H7 (cell line): ENCODE measurements at regions not wholly inside any gene's neighbourhood (a gene's known extent, or its start where the extent isn't known, plus 50 kb on each side); places are given as distances from the start of the nearest gene placed in this dataset.
"Not testable (repeated sequence)": the region's sequence is repeated elsewhere in the genome, so short reads cannot be mapped to it uniquely, and the experiment has no call there.

Experiments
- DNase-seq: peaks from one replicate; pipeline ENCODE4 v3.0.0; 2012
- H3K27me3 ChIP-seq: 2 replicates; pipeline ENCODE4 v1.6.0; 2011; ENCODE audit warnings: mild to moderate bottlenecking, low read length; ENCODE audit not compliant: control insufficient read depth, insufficient read depth
- H3K36me3 ChIP-seq: replicated peaks from 2 replicates; pipeline ENCODE4 v1.5.1; 2011; ENCODE audit warnings: low read length; ENCODE audit not compliant: control insufficient read depth, insufficient read depth
- H3K4me3 ChIP-seq: 2 replicates; pipeline ENCODE4 v1.5.1; 2011; ENCODE audit warnings: low read depth, mild to moderate bottlenecking, control low read depth, low read length, moderate library complexity; ENCODE audit not compliant: insufficient read depth

GRCh38 chr15:26029146-26029545 is 166.0 kb upstream of the ATP10A start:
- no peak for DNase-seq
- no peak overlapping the region for H3K4me3 ChIP-seq
- no peaks in the 10 kb centered on the region for H3K27me3 ChIP-seq
- H3K36me3 ChIP-seq: no peaks in the 10 kb centered on the region

- DNase-seq: no peak
- Histone ChIP-seq H3K4me3 (no peak overlapping the region), H3K27me3 (no peaks in the 10 kb centered on the region), H3K36me3 (no peaks in the 10 kb centered on the region)
These were observed 165.1 kb upstream of the ATP10A start for GRCh38 chr15:26028086-26028740.

- not testable (repeated sequence) for H3K27me3 ChIP-seq, DNase-seq, H3K4me3 ChIP-seq
These were observed 163.5 kb upstream of the ATP10A start for GRCh38 chr15:26026671-26027070.

GRCh38 chr15:26024241-26024640 is 161.1 kb upstream of the ATP10A start:
- DNase-seq: no peak
- Histone ChIP-seq H3K27me3 (no peaks in the 10 kb centered on the region), H3K36me3 (no peaks in the 10 kb centered on the region), H3K4me3 (no peak overlapping the region)

More at GRCh38 chr15:26026671-26027070, 163.5 kb upstream of the ATP10A start:
- not testable (repeated sequence) for H3K36me3 ChIP-seq

GRCh38 chr15:26023691-26024090 is 160.6 kb upstream of the ATP10A start:
- DNase-seq: no peak
- Histone ChIP-seq H3K36me3 (no peaks in the 10 kb centered on the region), H3K27me3 (no peaks in the 10 kb centered on the region), H3K4me3 (no peak overlapping the region)

GRCh38 chr15:26023231-26023630 is 160.1 kb upstream of the ATP10A start:
- DNase-seq: no peak
- no peak overlapping the region for H3K4me3 ChIP-seq
- no peaks in the 10 kb centered on the region for H3K36me3 ChIP-seq
- no peaks in the 10 kb centered on the region for H3K27me3 ChIP-seq

GRCh38 chr15:26020871-26021270 is 157.7 kb upstream of the ATP10A start:
- no peak for DNase-seq
- Histone ChIP-seq H3K4me3 (no peak overlapping the region), H3K36me3 (no peaks in the 10 kb centered on the region), H3K27me3 (no peaks in the 10 kb centered on the region)

- no peaks in the 10 kb centered on the region for H3K36me3 ChIP-seq
- no peak overlapping the region for H3K4me3 ChIP-seq
- no peaks in the 10 kb centered on the region for H3K27me3 ChIP-seq
- DNase-seq: no peak
These were observed 154.5 kb upstream of the ATP10A start for GRCh38 chr15:26017665-26018064.

GRCh38 chr15:26015516-26016075 is 152.5 kb upstream of the ATP10A start:
- DNase-seq: no peak
- Histone ChIP-seq H3K36me3 (no peaks in the 10 kb centered on the region), H3K27me3 (no peaks in the 10 kb centered on the region), H3K4me3 (no peak overlapping the region)

GRCh38 chr15:26013981-26014380 is 150.9 kb upstream of the ATP10A start:
- Histone ChIP-seq H3K36me3 (no peaks in the 10 kb centered on the region), H3K4me3 (no peak overlapping the region), H3K27me3 (no peaks in the 10 kb centered on the region)
- DNase-seq: no peak

- H3K4me3 ChIP-seq: no peak overlapping the region
- no peak for DNase-seq
- no peaks in the 10 kb centered on the region for H3K36me3 ChIP-seq
- H3K27me3 ChIP-seq: no peaks in the 10 kb centered on the region
These were observed 148.8 kb upstream of the ATP10A start for GRCh38 chr15:26011916-26012315.

GRCh38 chr15:26007151-26007550 is 144.0 kb upstream of the ATP10A start:
- H3K27me3 ChIP-seq: no peaks in the 10 kb centered on the region
- no peaks in the 10 kb centered on the region for H3K36me3 ChIP-seq
- no peak for DNase-seq
- no peak overlapping the region for H3K4me3 ChIP-seq

- no peaks in the 10 kb centered on the region for H3K27me3 ChIP-seq
- no peak overlapping the region for H3K4me3 ChIP-seq
- no peaks in the 10 kb centered on the region for H3K36me3 ChIP-seq
- DNase-seq: no peak
These were observed 138.1 kb upstream of the ATP10A start for GRCh38 chr15:26001201-26001600.

GRCh38 chr15:25993506-25993905 is 130.4 kb upstream of the ATP10A start:
- H3K27me3 ChIP-seq: no peaks in the 10 kb centered on the region
- no peak for DNase-seq

GRCh38 chr15:25990220-25990619 is 127.1 kb upstream of the ATP10A start:
- Histone ChIP-seq H3K4me3 (no peak overlapping the region), H3K36me3 (no peaks in the 10 kb centered on the region), H3K27me3 (no peaks in the 10 kb centered on the region)
- DNase-seq: no peak

More at GRCh38 chr15:25993506-25993905, 130.4 kb upstream of the ATP10A start:
- no peak overlapping the region for H3K4me3 ChIP-seq
- no peaks in the 10 kb centered on the region for H3K36me3 ChIP-seq
